ENCODE measurements at regions not wholly inside any gene's neighbourhood (a gene's known extent, or its start where the extent isn't known, plus 50 kb on each side); places are given as distances from the start of the nearest gene placed in this dataset.

- TF ChIP-seq, protein P1, sequence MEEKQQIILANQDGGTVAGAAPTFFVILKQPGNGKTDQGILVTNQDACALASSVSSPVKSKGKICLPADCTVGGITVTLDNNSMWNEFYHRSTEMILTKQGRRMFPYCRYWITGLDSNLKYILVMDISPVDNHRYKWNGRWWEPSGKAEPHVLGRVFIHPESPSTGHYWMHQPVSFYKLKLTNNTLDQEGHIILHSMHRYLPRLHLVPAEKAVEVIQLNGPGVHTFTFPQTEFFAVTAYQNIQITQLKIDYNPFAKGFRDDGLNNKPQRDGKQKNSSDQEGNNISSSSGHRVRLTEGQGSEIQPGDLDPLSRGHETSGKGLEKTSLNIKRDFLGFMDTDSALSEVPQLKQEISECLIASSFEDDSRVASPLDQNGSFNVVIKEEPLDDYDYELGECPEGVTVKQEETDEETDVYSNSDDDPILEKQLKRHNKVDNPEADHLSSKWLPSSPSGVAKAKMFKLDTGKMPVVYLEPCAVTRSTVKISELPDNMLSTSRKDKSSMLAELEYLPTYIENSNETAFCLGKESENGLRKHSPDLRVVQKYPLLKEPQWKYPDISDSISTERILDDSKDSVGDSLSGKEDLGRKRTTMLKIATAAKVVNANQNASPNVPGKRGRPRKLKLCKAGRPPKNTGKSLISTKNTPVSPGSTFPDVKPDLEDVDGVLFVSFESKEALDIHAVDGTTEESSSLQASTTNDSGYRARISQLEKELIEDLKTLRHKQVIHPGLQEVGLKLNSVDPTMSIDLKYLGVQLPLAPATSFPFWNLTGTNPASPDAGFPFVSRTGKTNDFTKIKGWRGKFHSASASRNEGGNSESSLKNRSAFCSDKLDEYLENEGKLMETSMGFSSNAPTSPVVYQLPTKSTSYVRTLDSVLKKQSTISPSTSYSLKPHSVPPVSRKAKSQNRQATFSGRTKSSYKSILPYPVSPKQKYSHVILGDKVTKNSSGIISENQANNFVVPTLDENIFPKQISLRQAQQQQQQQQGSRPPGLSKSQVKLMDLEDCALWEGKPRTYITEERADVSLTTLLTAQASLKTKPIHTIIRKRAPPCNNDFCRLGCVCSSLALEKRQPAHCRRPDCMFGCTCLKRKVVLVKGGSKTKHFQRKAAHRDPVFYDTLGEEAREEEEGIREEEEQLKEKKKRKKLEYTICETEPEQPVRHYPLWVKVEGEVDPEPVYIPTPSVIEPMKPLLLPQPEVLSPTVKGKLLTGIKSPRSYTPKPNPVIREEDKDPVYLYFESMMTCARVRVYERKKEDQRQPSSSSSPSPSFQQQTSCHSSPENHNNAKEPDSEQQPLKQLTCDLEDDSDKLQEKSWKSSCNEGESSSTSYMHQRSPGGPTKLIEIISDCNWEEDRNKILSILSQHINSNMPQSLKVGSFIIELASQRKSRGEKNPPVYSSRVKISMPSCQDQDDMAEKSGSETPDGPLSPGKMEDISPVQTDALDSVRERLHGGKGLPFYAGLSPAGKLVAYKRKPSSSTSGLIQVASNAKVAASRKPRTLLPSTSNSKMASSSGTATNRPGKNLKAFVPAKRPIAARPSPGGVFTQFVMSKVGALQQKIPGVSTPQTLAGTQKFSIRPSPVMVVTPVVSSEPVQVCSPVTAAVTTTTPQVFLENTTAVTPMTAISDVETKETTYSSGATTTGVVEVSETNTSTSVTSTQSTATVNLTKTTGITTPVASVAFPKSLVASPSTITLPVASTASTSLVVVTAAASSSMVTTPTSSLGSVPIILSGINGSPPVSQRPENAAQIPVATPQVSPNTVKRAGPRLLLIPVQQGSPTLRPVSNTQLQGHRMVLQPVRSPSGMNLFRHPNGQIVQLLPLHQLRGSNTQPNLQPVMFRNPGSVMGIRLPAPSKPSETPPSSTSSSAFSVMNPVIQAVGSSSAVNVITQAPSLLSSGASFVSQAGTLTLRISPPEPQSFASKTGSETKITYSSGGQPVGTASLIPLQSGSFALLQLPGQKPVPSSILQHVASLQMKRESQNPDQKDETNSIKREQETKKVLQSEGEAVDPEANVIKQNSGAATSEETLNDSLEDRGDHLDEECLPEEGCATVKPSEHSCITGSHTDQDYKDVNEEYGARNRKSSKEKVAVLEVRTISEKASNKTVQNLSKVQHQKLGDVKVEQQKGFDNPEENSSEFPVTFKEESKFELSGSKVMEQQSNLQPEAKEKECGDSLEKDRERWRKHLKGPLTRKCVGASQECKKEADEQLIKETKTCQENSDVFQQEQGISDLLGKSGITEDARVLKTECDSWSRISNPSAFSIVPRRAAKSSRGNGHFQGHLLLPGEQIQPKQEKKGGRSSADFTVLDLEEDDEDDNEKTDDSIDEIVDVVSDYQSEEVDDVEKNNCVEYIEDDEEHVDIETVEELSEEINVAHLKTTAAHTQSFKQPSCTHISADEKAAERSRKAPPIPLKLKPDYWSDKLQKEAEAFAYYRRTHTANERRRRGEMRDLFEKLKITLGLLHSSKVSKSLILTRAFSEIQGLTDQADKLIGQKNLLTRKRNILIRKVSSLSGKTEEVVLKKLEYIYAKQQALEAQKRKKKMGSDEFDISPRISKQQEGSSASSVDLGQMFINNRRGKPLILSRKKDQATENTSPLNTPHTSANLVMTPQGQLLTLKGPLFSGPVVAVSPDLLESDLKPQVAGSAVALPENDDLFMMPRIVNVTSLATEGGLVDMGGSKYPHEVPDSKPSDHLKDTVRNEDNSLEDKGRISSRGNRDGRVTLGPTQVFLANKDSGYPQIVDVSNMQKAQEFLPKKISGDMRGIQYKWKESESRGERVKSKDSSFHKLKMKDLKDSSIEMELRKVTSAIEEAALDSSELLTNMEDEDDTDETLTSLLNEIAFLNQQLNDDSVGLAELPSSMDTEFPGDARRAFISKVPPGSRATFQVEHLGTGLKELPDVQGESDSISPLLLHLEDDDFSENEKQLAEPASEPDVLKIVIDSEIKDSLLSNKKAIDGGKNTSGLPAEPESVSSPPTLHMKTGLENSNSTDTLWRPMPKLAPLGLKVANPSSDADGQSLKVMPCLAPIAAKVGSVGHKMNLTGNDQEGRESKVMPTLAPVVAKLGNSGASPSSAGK (IDR thresholded peaks at IDR 0.05) = no peak
These were observed 317.8 kb upstream of the MKI67 start (continued) for GRCh38 chr10:128443925-128444518.

All from K562 (cell line).